ENCODE measurements at regions not wholly inside any gene's neighbourhood (a gene's known extent, or its start where the extent isn't known, plus 50 kb on each side); places are given as distances from the start of the nearest gene placed in this dataset.

GRCh38 chr22:48085901-48086645, 1323.6 kb downstream of the TBC1D22A start:
- no peak for FAIRE-seq
- no peak for DNase-seq (ENCODE audit: low spot score)

GRCh38 chr22:48084729-48085050, 1322.2 kb downstream of the TBC1D22A start:
- FAIRE-seq, result no peak

GRCh38 chr22:48084041-48084728, 1321.7 kb downstream of the TBC1D22A start:
- FAIRE-seq (no peak), DNase-seq (ENCODE audit: low spot score) (no peak)

More at GRCh38 chr22:48084729-48085050, 1322.2 kb downstream of the TBC1D22A start:
- no peak for DNase-seq (ENCODE audit: low spot score)

- FAIRE-seq (no peak), DNase-seq (ENCODE audit: low spot score) (no peak)
Observed at GRCh38 chr22:48083502-48083901, 1321.1 kb downstream of the TBC1D22A start.

- no peak for DNase-seq (ENCODE audit: low spot score)
- no peak for FAIRE-seq
Observed at GRCh38 chr22:48082284-48082683, 1319.8 kb downstream of the TBC1D22A start.

GRCh38 chr22:48081281-48081680, 1318.8 kb downstream of the TBC1D22A start:
- FAIRE-seq (no peak), DNase-seq (ENCODE audit: low spot score) (no peak)

GRCh38 chr22:48080316-48081165, 1318.1 kb downstream of the TBC1D22A start:
- FAIRE-seq (no peak), DNase-seq (ENCODE audit: low spot score) (no peak)

GRCh38 chr22:48079505-48080290, 1317.2 kb downstream of the TBC1D22A start:
- no peak for DNase-seq (ENCODE audit: low spot score)
- no peak for FAIRE-seq

- DNase-seq (ENCODE audit: low spot score), result no peak
- FAIRE-seq, result no peak
Observed at GRCh38 chr22:48078825-48079224, 1316.4 kb downstream of the TBC1D22A start.

GRCh38 chr22:48077699-48078098, 1315.2 kb downstream of the TBC1D22A start:
- FAIRE-seq, result peak; percentile 92

GRCh38 chr22:48076008-48076407, 1313.6 kb downstream of the TBC1D22A start:
- FAIRE-seq (no peak), DNase-seq (ENCODE audit: low spot score) (no peak)

More at GRCh38 chr22:48077699-48078098, 1315.2 kb downstream of the TBC1D22A start:
- DNase-seq (ENCODE audit: low spot score), result no peak

- FAIRE-seq (no peak), DNase-seq (ENCODE audit: low spot score) (no peak)
Observed at GRCh38 chr22:48075604-48076003, 1313.2 kb downstream of the TBC1D22A start.

- DNase-seq (ENCODE audit: low spot score) (no peak), FAIRE-seq (no peak)
Observed at GRCh38 chr22:48072777-48073176, 1310.3 kb downstream of the TBC1D22A start.

GRCh38 chr22:48071828-48072227, 1309.4 kb downstream of the TBC1D22A start:
- no peak for DNase-seq (ENCODE audit: low spot score)
- no peak for FAIRE-seq

GRCh38 chr22:48071305-48071704, 1308.9 kb downstream of the TBC1D22A start:
- DNase-seq (ENCODE audit: low spot score) (no peak), FAIRE-seq (no peak)

GRCh38 chr22:48070760-48071159, 1308.3 kb downstream of the TBC1D22A start:
- DNase-seq (ENCODE audit: low spot score), result no peak
- FAIRE-seq, result no peak

- FAIRE-seq (no peak), DNase-seq (ENCODE audit: low spot score) (no peak)
Observed at GRCh38 chr22:48070083-48070482, 1307.6 kb downstream of the TBC1D22A start.

GRCh38 chr22:48069256-48069655, 1306.8 kb downstream of the TBC1D22A start:
- DNase-seq (ENCODE audit: low spot score) (no peak), FAIRE-seq (no peak)

GRCh38 chr22:48068323-48068885, 1306.0 kb downstream of the TBC1D22A start:
- FAIRE-seq (no peak), DNase-seq (ENCODE audit: low spot score) (no peak)

GRCh38 chr22:48065892-48066291, 1303.4 kb downstream of the TBC1D22A start:
- DNase-seq (ENCODE audit: low spot score), result no peak
- FAIRE-seq, result no peak

GRCh38 chr22:48061726-48062125, 1299.3 kb downstream of the TBC1D22A start:
- peak; percentile 79 for FAIRE-seq
- DNase-seq (ENCODE audit: low spot score), result no peak
